ENCODE measurements at regions not wholly inside any gene's neighbourhood (a gene's known extent, or its start where the extent isn't known, plus 50 kb on each side); places are given as distances from the start of the nearest gene placed in this dataset.

GRCh38 chr3:102161384-102162006 lies 273.3 kb upstream of the ZPLD1 start:
- DNase-seq = no peak

- no peak for DNase-seq
These were observed 272.6 kb upstream of the ZPLD1 start for GRCh38 chr3:102162251-102162650.

- DNase-seq = no peak
These were observed 271.6 kb upstream of the ZPLD1 start for GRCh38 chr3:102163039-102163817.

GRCh38 chr3:102163818-102164154 lies 271.0 kb upstream of the ZPLD1 start:
- DNase-seq = no peak

GRCh38 chr3:102165367-102165766 lies 269.4 kb upstream of the ZPLD1 start:
- DNase-seq = no peak

GRCh38 chr3:102169915-102170479 lies 264.8 kb upstream of the ZPLD1 start:
- no peak for DNase-seq

GRCh38 chr3:102170545-102170944 lies 264.3 kb upstream of the ZPLD1 start:
- DNase-seq = no peak

GRCh38 chr3:102174312-102174712 lies 260.5 kb upstream of the ZPLD1 start:
- no peak for DNase-seq

GRCh38 chr3:102174832-102175374 lies 259.9 kb upstream of the ZPLD1 start:
- no peak for DNase-seq

GRCh38 chr3:102176333-102177050 lies 258.3 kb upstream of the ZPLD1 start:
- DNase-seq = no peak

- DNase-seq = no peak
These were observed 257.6 kb upstream of the ZPLD1 start for GRCh38 chr3:102177075-102177755.

- no peak for DNase-seq
These were observed 256.0 kb upstream of the ZPLD1 start for GRCh38 chr3:102178817-102179216.

- no peak for DNase-seq
These were observed 255.3 kb upstream of the ZPLD1 start for GRCh38 chr3:102179326-102180177.

- no peak for DNase-seq
These were observed 254.4 kb upstream of the ZPLD1 start for GRCh38 chr3:102180280-102180931.

- DNase-seq = no peak
These were observed 253.5 kb upstream of the ZPLD1 start for GRCh38 chr3:102181175-102181920.

GRCh38 chr3:102182162-102182561 lies 252.7 kb upstream of the ZPLD1 start:
- no peak for DNase-seq

GRCh38 chr3:102183186-102183585 lies 251.6 kb upstream of the ZPLD1 start:
- DNase-seq = no peak

- DNase-seq = no peak
These were observed 251.2 kb upstream of the ZPLD1 start for GRCh38 chr3:102183623-102184022.

- no peak for DNase-seq
These were observed 245.3 kb upstream of the ZPLD1 start for GRCh38 chr3:102189541-102189940.

- DNase-seq = no peak
These were observed 244.7 kb upstream of the ZPLD1 start for GRCh38 chr3:102189956-102190723.

All from NCI-H2171 treated with DMSO at 0.1 percent for 48 hours (cell line).